ENCODE measurements at regions not wholly inside any gene's neighbourhood (a gene's known extent, or its start where the extent isn't known, plus 50 kb on each side); places are given as distances from the start of the nearest gene placed in this dataset.

DNA sequence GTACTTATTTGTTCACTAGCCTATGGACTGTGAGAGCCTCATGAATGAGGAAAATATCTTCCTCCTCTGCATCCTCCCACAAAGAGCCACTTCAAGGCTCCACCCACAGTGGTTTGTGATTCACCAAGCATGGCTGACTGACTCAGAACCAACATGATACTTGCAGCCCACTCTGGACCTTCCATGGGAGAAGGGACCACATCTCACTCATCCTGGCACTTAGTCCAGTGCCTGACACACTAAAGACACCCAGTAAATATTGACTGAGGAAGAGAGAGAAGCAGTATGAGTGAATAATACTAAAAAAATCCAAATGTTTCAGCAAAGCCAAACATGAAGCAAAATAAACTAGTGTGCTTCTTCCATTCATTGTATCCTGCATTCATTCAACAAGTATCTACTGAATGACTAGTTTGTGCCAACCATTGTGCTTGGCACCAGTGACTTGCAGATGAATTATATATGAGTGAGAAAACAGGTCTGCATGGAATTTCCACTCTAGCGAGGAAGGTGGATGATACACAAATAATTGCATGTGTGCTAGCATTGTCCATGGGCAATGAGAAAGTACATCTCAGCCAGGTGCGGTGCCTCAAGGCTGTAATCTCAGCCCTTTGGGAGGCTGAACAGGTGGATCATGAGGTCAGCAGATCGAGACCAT, 54.9 kb upstream of the BLID start:
- DNase-seq = no peak

DNA sequence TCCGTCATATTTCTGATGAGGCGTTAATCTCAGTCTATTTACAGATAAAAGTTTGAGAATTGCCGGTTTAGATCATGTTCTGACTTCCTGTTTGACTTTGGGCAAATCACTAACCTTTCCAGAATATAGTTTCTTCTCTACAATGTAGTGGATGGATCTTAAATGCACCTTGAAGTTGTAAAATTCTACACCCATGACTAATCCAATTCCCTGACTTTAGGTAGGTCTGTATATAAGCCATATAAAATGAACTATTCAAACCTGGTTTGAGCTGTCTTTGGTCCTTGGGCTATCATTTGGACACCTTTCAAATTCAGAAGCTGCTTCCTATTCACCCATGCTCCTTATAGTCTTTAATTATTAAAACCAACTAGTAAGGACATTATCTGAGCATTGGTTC, 52.2 kb upstream of the BLID start:
- no peak for DNase-seq

DNA sequence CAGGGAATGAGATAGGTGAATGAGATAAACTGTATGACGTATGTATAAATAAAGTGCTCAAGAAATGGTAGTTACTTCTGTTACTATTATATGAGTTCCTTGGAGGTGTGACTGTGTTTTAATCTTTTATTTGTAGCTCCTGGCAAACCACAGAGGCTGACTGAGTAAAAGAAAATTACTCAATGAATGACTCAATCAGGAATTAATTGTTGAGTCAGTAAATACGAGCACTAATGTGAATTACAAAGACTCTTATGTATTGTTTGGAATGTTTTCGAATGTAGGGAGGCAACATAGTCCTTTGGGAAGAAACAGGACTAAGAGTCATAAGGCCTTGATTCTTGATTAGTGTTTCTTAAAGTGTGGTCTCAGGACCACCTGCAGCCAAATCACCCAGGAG, 51.1 kb upstream of the BLID start:
- no peak for DNase-seq

DNA sequence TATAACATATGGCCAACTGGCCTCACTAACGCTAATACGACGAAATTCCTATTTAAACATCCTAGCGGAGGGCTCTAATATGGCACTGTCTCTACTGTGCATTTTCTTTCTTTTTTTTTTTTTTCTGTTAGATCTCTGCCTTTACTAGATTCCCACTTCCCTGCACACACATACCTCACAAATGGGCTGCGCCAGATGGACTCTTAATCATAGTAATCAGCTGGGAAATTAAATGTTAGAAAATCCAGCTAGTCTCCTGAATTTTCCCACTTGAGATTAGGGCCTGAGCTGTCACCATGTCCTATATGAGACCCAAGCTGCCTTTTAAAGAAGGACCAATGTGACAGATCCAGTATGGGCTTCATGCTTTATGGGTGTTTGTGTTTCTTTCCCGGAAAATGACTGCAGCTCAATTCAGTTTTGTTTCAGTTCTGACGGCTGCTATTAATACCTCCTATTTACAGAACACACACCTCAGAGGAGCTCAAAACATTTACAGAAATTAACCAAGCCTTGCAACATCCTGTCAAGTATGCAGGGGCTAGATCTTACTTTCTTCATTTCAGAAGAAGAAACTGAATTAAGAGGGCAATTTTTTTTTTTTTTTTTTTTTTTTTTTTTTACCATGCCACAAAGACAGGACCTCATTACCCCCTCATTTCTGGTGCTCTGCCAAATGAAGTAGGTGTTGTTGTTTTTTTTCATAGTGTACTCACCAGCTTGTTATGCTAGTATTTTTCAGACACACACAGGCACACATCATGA, 49.8 kb upstream of the BLID start:
- peak; percentile 82 to 94 for DNase-seq
